ENCODE measurements at regions not wholly inside any gene's neighbourhood (a gene's known extent, or its start where the extent isn't known, plus 50 kb on each side); places are given as distances from the start of the nearest gene placed in this dataset.

DNA sequence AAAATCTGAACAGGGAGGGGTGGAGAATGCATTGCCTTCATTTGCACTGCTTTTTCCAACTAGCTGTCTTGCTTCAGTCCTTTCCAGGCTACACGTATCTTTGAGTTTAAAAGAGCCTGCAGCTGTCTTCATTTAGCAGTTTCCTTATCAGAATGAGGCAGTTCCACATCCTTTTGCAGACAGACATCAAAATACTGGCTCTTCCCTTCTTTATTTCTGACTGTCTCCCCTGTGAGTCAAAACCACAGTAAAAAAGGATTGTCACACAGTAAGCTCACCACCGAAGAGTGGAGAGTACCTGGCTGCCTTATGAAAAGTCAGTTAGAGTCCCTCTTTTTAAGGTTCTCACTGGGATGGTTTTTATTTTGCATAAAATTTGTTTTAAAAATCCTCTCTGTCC lies 205.5 kb upstream of the CD96 start:
- DNase-seq (ENCODE audit: low read depth) = no peak
- TF ChIP-seq, protein P1, sequence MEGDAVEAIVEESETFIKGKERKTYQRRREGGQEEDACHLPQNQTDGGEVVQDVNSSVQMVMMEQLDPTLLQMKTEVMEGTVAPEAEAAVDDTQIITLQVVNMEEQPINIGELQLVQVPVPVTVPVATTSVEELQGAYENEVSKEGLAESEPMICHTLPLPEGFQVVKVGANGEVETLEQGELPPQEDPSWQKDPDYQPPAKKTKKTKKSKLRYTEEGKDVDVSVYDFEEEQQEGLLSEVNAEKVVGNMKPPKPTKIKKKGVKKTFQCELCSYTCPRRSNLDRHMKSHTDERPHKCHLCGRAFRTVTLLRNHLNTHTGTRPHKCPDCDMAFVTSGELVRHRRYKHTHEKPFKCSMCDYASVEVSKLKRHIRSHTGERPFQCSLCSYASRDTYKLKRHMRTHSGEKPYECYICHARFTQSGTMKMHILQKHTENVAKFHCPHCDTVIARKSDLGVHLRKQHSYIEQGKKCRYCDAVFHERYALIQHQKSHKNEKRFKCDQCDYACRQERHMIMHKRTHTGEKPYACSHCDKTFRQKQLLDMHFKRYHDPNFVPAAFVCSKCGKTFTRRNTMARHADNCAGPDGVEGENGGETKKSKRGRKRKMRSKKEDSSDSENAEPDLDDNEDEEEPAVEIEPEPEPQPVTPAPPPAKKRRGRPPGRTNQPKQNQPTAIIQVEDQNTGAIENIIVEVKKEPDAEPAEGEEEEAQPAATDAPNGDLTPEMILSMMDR (IDR thresholded peaks at IDR 0.05; ENCODE audit: insufficient read depth, low read depth, low read length) = no peak
- H3K4me3 ChIP-seq (ENCODE audit: low read depth, low read length) = no peak overlapping the region

DNA sequence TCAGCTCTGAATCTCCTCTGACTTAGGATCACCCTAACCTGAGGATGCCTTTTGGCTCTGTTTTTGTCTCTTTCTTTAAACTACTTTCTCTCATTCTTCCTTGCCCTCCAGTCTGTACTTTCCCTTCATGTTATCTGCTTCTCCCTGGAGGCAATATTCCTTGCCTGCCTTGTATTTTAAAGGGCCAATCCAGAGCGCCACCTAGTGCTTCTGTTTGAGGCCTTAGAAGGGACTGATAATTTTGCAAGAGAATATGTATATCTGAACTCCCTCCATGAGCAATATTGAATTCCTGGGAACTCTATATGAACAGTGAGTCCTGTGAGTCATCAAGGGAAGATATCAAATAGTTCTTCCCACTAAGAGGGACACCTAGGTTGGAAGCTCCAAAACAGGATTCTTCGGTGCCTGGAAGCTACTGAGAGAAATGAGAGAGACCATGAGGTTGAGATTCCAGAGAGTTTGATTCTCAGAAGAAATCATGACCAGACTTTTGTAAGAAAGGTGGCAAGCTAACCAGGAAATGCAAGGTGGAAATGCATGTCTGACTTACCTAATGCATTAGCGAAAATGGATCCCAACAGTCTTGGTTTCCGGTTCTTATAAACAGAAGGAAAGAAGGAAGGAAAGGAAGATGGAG lies 203.8 kb upstream of the CD96 start:
- DNase-seq (ENCODE audit: low read depth) = peak; percentile 85
- TF ChIP-seq, protein P1 (IDR thresholded peaks at IDR 0.05; ENCODE audit: insufficient read depth, low read depth, low read length) = peak; percentile 89
- no peak overlapping the region for H3K4me3 ChIP-seq (ENCODE audit: low read depth, low read length)

DNA sequence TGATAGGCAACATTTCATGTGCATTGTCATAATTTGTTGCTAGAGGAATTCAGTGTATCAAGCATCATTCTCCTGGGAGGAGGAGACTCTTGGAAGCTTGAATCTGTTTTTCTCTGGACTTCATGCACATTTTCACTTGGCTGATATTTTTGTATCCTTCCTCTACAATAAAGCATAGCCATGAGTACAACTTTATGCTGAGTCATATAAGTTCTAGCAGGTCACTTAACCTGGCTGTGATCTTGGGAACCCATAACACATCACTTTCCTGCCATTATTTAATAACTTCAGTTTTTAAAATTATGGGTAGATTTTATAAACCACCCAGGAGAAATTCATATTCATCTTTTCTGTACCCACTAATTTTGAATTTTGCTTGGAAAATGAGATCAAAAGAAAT lies 203.0 kb upstream of the CD96 start:
- no peak for DNase-seq (ENCODE audit: low read depth)
- no peak overlapping the region for H3K4me3 ChIP-seq (ENCODE audit: low read depth, low read length)
- TF ChIP-seq, protein P1 (IDR thresholded peaks at IDR 0.05; ENCODE audit: insufficient read depth, low read depth, low read length) = no peak

DNA sequence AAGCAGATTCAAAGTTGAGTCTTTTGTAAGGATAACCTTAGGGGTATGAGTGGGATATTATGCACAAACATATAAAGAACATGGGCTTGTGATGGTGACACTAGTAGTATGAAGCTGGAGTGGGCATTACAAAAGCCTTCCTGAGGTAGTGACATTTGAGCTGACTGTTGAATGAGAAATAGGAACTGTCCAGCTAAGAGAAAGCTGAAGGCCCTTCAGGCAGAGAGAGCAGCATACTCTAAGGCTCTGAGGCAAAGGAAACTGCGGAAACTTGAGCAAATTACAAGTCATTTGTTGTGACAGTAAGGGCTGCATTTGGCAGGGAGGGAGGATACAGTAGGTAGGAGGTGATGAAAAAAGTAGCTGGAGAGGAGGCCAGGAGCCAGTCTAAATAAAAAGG lies 190.7 kb upstream of the CD96 start:
- TF ChIP-seq, protein P1 (IDR thresholded peaks at IDR 0.05; ENCODE audit: insufficient read depth, low read depth, low read length) = no peak
- no peak for DNase-seq (ENCODE audit: low read depth)
- no peak overlapping the region for H3K4me3 ChIP-seq (ENCODE audit: low read depth, low read length)

DNA sequence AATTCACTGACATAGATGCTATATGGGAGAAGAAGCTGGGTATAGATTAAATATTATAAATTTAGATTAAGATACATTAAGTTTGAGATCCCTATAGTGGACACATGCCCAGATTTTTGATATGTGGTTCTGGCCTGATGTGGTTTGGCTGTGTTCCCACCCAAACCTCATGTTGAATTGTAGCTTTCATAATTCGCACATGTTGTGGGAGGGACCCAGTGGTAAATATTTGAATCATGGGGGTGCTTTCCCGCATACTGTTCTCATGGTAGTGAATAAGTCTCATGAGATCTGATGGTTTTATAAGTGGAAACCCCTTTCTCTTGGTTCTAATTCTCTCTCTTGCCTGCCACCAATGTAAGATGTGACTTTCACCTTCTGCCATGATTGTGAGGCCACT lies 189.4 kb upstream of the CD96 start:
- DNase-seq (ENCODE audit: low read depth) = no peak
- TF ChIP-seq, protein P1 (IDR thresholded peaks at IDR 0.05; ENCODE audit: insufficient read depth, low read depth, low read length) = no peak
- no peak overlapping the region for H3K4me3 ChIP-seq (ENCODE audit: low read depth, low read length)

DNA sequence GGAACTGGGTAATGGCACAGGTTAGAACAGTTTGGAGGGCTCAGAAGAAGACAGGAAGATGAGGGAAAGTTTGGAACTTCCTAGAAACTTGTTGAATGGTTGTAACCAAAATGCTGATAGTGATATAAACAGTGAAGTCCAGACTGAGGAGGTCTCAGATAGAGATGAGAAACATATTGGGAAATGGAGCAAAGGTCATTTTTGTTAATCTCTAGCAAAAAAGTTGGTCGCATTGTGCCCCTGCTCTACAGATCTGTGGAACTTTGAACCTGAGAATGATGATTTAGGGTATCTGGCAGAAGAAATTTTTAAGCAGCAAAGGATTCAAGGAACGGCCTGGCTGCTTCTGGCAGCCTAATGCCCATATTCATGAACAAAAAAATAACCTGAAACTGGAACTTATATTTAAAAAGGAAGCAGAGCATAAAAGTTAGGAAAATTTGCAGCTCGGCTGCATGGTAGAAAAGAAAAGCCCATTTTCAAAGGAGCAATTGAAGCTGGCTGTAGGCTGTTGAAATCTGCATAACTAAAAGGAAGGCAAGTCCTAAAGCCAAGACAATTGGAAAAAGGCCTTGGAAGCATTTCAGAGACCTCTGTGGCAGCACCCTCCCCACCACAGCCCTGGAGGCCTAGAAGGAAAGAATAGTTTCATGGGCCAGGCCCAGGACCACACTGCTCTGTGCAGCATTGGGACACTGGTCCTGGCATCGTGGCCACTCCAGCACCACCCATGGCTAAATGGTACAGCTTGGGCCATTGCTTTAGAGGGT lies 182.6 kb upstream of the CD96 start:
- no peak overlapping the region for H3K4me3 ChIP-seq (ENCODE audit: low read depth, low read length)
- no peak for DNase-seq (ENCODE audit: low read depth)
- TF ChIP-seq, protein P1 (IDR thresholded peaks at IDR 0.05; ENCODE audit: insufficient read depth, low read depth, low read length) = no peak
